ENCODE measurements at regions not wholly inside any gene's neighbourhood (a gene's known extent, or its start where the extent isn't known, plus 50 kb on each side); places are given as distances from the start of the nearest gene placed in this dataset.

DNA sequence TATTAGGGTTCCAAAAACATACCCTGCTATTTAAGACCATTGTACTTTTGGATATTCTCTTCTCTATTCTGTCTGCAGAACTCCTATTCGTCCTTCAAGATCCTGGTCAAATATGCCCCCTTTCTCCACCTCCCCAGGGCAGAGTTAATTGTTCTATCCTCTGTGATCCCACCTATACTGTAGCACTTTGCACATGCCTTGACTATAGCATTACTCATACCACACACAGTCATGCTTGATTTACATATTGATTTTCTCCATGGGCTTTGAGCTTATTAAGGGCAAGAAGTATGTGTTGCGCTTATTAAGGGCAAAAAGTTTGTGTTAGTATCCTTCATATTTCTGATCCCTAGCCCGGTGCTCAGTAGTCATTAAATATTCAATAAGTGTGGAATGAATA lies 263.7 kb upstream of the CADM1 start:
- no peak for DNase-seq

DNA sequence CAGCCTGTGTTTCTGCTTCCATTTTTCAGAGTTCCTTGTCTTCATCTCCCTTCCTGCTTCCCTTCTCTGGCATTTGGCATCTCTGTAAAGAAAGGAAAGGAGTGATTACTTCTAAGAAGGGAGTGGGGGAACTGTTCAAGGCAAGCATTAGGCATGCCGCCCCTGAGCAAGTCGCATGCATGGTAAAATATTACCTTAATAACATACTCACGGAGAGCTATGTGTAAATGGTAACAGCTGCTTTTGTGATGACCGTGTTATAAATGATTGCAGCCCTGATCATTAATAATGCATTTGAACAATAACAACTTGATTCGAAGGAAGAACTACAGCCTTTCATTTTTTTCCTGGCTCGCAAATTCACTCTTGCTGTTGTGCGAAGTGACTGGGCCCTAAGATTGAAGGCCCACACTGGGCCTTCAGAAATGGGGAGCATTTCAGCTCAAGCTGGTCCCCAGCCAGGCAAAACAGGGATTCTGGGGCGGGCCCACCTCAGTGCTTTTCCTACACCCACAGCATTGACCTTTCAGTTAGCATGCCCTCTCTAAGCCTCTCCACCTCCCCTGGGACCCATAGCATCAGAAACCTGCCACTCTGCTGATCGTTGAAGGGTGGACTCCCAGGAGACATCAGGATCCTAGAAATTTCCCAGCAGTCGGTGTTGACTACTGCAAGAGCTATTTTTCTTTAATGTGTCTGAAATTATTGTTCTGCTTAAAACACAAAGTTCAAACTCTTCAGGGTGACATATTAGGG lies 263.0 kb upstream of the CADM1 start:
- DNase-seq, result no peak

DNA sequence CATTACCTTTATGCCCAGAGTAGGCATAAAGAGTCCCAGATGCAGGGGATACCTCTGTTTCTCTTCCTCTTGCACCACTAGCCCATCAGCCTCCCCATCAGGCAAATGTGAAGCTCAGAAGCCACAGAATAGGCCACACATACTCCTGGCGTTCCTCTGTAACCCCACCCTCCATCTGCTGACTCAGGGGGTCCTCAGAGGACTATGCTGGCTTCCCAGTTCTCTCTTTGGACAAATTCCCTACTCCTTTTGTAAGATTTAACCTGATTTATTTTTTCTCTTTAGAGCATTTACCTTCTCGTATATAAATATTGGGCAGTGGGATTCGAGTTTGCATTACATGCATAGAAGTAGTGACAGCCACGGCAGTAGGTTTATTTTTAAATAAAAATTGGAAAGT lies 262.3 kb upstream of the CADM1 start:
- no peak for DNase-seq

DNA sequence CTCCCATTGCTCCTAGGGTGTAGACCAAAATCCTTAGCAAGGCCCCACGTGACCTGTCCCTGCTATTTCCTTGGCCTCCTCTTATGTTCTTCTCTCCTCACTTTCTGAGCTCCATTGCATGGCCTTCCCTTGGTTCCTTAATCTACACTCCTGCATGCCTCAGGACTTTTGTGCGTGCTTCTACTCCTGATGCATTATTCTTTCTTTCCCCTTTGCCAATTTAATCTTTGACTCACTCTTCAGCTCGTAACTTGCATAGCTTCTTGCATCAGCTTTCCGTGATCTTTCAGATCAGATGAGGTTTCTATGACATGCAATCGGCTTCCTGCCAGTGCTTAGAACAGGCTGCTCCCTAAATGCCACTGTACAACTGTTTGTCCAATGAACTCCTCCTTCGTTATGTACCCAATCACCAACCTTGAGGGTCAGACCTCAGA lies 261.6 kb upstream of the CADM1 start:
- no peak for DNase-seq

DNA sequence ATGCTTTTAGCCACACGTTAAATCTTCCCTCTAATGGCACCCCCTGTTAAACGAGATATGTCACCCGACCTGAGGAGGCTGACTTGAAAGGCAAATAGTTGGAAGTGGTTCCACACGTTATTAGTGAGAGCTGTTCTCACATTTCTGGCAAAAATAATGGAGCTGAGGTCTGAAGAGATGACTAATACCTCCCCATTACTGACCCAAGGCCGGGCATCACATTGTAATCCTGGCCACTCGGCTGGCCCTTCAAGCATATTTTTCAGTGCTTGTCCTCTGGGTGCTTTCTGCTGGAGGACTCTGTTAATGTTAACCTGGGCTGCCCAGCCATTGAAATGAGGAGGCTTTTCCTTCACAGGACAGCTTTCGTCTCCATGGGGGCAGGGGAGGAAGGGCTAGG lies 260.0 kb upstream of the CADM1 start:
- DNase-seq, result no peak

DNA sequence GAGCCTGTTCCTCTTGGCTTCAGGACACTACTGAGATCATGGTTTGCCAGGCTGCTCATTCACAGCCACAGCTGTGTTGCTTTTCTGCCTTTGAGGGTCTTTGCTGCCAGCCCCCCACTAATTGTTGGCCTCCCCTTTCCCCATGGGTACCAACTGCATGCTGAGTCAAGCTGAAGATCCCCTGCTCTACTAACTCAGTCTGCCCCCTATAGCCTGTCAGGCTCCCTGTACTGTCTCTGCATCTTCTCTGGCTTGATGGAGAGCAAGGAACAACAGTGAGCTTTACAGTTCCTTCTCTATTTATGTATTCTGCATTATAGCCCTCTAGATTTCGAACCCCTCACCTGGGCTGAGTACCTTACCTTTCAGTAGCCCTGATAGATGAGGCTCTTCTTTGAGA lies 257.6 kb upstream of the CADM1 start:
- no peak for DNase-seq

DNA sequence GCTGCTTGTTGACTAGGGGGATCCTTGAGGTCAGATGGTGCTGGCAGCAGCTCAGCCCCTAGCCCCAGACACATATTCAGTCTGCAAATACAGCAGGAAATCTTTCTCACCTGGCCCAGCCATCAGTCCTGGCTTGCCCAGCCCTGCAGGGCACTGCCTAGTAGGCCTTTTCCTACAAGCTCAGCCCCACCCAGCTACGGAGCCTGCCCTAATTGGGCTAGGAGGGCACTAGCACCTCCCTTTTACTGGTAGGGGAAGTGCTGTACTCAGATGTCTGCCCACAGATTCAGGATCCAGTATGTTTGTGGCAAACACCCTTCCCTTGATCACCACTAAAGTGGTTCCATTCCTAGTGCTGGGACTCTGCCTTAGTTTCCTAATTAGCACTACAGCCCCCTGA lies 257.1 kb upstream of the CADM1 start:
- no peak for DNase-seq

DNA sequence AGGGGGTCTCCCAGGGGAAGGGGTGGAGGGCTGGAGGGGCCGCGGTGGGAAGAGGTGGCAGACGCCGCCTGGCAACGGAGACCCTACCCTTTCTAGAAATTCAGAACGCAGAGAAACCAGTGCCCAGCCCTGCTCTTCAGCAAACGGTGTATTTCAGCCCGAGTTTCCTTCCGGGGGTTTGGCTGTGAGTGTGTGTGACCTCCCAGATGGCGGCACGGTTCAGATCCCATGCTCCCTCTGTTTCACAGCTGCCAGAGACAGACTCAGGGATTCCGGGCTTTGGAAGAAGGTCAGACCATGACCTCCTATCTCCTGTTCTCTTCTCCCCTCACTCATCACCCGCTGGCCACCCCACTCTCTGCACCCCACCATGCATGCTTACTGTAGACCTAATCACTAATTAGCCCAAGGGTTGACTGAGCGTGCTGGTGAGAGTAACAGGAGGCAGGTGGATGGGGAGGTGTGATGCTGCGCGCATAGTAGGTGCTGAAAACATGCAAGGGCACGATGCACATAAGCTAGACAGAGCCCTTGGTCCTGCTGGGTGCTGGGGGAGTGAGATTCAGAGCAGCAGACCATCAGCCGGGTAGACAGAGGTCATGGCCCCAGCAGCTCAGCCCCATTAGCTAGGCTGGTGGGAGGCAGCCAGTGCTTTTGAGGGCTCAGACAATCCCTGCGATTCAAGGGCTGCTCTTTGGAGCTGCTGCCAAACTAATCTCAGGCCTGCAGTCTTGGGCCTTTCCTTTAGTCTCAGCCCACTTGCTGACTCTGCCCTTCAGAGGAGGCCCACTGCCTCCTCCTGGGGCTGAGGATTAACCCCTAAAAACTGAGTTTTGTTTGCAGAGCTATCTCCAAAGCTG lies 256.5 kb upstream of the CADM1 start:
- no peak for DNase-seq

DNA sequence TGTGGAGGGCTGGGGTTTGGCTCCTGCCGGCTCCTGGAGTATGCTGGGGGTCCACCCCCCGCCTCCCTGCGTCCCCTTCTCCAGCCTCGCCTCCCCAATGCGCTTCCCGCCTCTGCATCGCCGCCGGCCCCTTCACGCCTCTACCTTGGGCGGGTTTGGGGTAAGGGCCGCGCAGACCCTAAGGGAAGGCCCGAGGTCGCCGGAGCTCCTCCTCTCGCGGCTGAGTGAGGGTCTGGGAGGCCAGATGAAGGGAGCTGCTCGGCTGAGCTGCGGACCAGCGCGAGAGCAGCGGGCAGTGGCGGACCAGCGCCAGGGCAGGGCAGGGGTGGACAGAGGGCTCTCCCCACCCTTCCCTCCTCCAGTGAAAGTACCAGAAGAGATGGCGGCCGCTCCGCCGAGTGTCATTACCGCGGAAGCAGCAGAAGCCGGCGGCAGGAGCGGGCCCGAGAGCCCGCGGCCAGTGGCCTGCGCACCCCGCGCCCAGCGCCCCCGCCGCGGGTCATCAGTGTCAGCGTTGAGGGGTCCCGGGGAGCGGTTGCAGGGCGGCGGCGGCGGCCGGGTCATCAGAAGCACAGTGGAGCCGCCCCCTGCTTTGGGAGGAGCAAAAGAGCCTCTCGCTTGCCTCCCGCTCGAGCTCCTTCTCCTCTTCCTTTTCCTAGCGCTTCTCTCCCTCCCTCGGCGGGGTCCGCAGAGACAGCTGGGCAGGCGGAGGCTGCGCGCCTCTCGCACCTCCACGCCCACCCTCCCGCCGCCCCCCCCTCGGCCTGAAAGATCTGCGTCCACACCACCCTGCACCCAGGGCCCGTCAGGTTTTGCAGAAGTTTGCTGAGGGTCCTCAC lies 255.6 kb upstream of the CADM1 start:
- DNase-seq, result no peak

DNA sequence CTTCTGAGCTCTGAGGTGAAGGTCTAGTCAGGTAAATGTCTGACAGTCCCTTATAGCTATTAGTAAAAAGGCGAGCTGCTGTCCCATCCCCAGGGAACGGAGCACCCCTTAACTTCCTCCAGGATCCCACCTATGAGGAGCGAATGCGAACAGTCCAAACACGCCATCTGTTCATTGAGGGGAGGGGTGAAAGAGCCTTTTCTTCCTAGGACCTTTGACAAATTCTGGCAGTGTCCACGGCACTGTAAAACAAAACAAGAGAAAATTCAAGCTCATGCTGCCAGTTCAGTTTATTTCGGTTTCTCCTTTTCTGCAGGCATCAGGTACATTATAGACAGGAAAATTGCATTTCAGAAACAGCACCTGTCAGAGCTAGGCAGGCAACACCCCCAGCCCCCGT lies 253.8 kb upstream of the CADM1 start:
- no peak for DNase-seq

DNA sequence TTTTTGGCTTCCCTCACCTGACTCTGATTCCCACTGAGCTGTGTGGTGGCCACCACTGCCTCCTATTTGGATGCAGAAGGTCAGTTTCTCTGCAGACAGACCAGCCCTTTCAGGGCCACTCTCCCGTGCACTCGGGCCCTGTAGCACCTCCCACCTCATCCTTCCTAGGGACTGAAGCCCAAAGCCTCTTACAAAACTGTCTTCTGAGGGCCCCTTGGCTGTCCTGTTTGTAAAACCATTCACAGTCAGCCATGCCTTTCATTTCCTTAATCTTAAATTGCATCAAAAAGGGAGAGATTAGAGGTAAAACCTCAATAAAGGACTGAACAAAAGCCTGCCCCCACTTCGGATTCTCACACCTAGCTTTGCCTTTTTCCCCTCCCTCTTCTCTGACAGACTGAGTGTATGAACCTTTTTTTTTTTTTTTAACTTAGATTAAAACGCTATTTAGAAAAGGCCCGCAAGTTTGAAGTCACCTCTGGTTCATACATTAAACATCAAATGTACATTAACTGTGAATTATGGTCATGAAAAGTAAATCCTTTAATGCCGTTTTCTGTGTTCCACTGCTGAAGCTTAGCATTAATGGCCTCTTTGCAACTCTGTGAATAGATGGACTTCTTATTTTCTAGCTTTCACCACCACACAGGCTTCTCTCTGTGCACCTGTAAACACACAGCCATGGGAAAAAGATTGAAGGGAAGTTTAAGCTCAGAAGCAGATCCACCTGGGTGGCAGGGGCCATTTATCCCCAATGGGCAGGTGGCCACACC lies 247.2 kb upstream of the CADM1 start:
- DNase-seq, result no peak

DNA sequence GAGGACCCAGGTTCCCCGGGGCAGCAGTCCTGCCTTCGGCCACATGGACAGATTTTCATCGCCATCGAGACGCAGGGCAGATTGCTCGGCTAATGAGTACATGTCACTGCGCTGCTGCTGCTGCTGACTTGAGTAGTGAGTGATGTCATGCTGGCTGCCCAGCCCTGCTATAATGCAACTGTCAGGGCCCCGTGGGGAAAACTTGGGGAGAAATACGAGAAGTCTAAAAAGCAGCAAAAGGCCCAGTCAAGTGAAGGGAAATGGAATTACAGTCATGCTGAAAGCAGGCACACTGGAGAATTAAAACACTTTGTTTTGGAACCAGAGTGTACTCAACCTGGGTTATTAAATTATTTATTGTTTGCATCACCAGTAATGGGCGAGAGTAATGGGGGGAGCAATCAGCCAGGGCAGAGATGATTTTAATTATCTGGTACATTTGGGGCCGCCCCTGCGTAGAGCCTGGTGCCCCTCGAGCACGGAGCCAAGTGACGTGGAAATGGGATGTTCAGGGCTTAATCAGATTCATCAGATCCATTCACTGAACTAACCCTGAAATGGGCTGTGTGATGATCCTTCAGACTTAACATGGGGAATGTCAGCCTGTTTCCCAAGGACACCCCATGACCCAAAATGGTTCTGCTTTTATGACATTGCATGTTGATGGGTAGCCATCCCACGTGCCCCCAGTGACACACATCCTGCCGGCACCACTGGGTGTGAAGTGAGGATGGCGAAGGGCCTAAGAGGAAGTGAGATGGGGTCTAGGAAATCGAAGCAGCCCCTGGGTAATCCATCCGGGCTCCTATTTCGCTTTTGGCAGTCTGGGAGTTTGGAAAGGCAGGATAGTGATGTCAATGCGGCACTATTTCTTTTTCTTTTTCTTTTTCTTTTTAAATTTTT lies 241.6 kb upstream of the CADM1 start:
- DNase-seq, result no peak

DNA sequence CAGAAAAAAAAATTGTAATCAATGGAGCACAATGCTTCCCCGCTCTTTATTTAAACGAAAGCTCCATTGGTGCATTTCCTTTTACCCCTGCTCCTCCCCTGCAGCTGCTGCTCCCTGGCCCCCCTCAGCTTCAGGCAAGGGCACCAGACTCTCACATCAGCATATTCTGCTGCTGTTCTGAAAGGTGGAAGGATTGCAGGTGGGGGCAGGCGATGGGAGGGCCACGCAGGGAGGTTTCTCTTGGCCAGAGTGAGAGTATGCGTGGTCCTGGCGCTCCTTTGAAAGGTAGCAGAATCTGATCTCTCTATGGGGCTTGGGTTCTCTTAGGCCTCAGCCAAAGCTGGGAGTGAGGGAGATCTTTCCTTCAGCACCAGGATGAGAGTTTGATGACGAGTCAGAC lies 240.9 kb upstream of the CADM1 start:
- no peak for DNase-seq

DNA sequence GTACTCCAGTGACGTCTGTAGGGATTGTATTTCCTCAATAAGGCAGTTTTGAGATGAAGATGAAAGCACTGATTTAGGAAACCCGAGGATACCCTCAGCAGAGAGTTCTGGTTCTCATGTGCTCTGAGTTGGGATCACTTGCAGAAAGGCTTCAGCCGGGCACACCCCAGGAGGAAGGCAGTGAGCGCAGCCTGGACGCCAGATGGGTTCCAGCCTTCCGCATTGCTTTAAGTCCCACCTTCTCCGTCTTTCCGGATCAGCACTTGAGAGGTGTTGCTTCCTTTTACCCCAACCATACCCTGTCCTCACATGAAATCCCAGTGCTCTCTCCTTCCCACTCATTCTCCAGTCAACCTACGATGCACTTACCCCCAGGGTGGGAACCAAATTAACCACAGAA lies 239.5 kb upstream of the CADM1 start:
- no peak for DNase-seq

DNA sequence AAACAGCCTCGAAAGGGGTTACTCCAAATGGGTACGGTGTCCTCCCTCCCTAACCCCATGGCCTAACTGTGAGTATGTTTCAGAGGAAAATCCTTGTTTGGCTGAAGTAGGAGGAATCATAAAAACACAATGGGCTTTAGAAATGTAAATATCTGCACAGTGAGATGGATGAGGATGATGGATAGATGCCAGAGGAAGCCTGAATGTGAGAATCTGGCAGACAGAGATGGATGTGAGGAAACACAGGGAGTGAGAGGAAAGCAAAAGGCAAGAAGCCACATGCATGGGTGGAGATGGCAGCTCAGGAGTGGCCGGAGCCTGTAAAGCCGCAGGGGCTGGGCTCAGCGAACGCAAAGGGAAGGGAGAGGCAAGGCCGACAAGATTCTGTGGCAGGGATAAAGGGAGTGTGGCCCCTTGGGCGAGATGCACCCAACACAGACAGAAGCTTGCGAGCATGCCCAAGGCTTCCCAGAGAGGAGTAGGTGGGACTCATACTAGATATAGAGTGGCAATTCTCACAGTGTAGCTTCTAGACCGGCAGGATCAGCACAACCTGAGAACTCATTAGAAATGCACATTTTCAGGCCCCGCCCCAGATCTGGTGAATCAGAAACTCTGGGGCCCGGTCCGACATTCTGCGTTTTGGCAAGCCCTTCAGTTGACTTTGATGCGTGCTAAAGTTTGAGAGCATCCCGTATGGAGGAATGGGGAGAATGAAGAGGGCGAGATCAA lies 237.3 kb upstream of the CADM1 start:
- DNase-seq, result no peak

DNA sequence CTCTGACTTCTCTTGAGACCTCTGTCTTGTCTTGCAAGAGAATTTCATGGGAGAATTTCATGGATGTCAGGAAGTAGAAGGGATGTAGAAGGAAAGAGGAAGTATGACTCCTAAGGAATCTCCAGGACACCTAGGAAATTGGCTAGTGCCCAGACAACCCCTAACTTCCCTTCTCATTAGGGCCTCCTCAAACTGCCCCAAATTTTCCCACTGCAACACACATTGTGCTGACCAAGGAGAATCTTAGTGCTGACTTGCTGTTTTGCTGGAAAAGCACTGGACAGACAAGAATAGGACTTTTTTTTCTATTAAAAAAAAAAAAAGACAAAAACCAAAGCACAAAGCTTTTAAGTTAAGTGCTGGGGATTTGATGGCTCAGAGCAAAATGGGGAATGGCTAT lies 236.1 kb upstream of the CADM1 start:
- no peak for DNase-seq

DNA sequence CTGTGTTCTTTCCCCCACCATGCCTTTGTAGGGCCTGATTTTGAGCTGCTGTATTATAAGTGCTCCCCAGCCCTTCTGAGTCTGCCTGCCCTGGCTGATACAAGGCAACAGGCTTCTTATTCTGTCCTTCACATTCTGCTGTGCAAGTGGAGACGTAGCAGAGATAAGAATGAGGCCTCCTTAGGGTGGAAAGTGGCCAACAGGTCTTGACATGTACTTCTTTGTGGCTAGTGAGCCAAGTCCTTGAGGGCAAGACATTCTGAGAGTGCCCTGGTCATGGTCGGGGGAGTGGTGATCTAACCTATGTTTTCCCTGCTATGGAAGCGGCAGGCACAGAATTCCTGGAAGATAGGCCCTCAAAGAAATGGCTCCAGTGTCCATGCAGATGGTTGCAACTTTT lies 235.7 kb upstream of the CADM1 start:
- DNase-seq, result no peak

DNA sequence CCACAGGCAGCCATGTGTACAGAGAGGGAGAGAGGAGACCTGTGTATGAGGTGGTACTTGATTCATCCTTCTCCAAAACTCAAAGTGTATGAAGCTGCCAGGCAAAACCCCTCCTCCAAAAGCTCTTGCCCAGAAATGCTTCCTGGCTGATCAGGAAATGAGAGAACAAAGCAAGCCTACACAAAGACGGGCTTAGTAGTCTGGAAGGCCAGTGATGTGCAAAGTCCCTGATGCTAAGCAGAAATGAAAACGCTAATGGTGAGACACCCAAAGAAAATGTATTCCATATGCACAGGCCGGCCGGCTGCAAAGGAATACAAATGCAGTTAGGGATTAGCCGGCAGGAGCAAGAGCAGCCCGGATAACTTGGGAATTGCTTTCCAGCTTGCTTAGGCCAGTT lies 234.9 kb upstream of the CADM1 start:
- DNase-seq, result no peak

DNA sequence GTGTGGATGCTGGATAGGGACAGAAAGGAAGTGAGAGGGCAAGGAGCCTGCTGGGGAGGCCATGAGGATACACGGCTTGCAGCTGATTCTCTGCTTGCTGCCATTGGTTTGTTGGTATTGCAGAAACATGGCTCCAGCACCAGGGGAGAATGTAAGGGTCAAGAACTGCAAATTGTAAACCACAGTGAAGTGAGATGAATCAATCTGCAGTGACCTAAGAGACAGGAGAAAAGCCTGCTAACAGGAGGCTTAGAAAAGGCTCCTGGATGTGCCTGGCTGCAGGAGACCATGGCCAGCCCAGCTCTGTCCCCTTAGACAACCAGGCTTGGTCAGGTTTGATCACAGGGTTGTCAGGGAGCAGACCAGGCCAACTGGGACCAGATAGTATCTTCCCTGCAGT lies 233.7 kb upstream of the CADM1 start:
- no peak for DNase-seq

DNA sequence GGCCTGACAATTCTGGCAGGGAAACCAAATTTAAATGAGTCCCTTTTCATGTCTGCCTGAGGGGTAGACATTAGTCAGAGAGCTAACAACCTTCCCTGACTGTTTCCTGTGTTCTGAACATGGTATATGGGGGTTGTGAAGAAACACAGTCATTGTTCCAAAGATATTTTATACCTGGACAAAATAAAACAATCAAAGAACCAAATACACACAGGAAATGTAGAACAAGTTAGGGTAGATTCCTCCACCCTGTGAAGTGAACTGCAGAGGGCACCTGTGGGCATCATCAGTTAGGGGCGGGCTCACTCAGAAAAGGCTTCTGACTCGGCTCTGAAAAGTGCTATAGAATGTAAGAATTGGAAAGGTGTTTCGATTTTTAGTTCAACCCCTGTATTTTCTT lies 231.9 kb upstream of the CADM1 start:
- no peak for DNase-seq

DNA sequence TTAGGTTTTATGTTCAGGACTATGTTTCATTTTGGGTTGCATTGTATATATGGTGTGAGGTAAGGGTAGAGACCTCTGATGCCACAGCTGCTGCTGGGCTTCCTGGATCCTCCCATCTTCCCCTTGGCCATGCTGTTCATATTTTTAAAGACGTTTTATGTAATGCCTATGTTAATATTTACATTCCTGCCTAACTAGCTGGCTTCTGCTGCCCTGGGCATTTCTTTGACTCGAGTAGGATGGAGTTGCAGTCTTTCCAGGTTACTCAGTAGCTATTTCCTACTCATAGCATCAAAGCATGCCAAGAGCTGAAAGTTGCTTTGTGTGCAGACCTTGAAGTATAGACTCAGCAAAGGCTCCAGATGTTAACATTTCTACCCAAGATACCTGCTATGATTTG lies 220.5 kb upstream of the CADM1 start:
- no peak for DNase-seq

Data from HCEC 1CT (cell line).